Frontal cortex (tissue), 3 donors: ENCODE measurements at regions not wholly inside any gene's neighbourhood (a gene's known extent, or its start where the extent isn't known, plus 50 kb on each side); places are given as distances from the start of the nearest gene placed in this dataset.
"Not testable (repeated sequence)": the region's sequence is repeated elsewhere in the genome, so short reads cannot be mapped to it uniquely, and the experiment has no call there.

Experiments
- DNase-seq, 2 donors: peaks; one replicate each; pipeline ENCODE4 v3.0.0; 2012; ENCODE audit warnings: low spot score in 2 of 2
- FAIRE-seq: peaks from 2 replicates; lab custom pipeline; 2012; peaks lifted over from hg19 to GRCh38; lab: Jason Lieb, UNC
- donor health status: control.
- donor health status: control.
- donor health status: control.

DNA sequence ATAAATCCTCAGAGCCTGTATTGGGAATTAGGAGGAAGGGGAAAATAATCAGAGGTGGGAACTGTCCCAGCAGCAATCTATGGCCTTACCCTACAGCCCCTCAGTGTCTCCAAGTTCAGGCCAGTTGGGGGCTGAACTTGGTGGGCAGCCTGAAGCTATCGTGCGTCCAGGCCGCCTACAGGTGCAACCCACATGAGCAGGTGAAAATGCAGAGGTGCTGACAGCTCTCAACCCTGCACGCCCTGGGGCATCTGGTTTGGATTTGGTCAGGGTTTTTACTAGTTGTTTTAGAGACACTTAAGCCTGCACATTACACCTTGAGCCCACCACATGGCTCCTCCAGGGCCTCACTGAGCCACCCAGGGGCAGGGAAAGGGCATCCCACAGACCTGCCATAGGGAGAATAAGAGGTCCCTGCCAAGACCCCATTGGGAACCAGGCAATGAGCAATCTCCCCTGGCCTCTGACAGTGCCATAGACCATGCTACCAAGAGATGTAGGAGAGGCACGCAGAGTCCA lies 209.5 kb downstream of the FOXD2 start:
- FAIRE-seq = no peak
- no peak for DNase-seq

DNA sequence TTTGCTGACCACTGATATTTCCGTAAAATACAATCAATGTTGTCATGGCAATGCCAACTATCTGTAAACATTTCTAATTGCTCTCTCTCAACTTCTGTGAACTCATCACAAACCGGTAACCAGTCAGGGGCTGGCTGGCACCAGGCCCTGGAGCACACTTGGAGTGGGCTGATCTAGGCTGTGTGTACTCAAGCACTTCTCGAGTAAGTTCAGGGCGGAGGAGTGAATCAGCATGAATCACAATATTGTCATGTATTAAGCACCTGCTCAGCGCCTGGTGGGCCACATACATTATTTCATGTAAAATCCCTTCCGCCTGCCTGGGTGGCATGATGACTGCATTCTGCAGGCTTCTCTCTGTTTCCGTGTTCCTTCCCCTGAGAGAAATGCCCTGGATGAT lies 212.4 kb downstream of the FOXD2 start:
- DNase-seq = no peak
- no peak for FAIRE-seq

DNA sequence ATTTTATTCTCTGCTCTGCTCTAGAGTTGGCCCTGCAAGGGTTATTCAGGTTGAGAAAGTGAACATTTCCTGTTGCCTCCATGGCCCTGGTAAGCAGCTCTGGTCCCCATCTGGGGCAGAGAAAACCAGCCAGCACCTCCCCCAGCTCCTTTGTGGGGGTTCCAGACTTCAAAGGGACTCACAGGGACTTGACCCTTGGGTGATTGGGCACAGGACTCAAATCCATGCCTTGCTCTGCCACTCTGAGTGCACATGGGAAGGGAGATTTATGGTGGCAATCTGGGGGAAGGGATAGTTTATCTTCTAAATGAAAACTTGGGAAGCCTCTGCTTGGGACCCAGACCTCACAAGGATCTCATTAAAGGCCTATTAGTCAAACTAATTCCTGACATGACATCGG lies 212.8 kb downstream of the FOXD2 start:
- DNase-seq = no peak
- no peak for FAIRE-seq

DNA sequence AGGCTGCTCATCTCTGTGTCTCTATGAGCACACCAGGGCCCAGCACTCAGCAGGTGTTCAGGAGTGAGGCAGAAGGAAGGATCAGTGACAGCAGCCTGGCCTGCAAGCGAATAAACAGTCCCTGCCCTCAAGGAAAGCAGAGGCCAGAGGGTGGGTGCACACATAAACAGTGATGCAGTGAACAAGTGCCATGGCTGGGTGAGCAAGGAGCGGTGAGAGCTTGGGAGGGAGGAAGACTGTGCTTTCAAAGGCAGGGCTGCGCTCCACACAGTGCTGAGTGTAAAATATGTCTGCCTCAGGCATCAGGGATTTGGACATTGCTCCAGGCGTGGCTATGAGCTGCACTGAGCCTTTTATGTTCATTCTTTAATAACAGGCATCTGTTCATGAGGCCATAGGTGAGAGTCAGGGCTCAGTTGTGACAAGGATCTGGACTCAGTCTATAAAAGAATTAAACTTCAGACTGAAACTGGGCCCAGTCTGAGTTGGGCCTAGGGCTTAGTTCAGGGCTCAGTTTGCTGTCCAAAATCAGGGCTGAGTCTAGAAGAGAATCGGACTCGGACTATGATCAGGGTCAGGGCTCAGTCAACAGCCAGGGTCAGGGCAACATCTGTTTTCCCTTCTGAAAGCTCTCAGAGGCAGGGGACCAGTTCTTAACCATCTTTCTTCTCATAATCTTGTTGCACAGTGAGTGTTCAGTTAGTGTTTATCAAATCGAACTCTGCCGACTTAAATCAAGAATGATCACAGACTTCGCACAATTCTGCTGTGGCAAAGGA lies 213.7 kb downstream of the FOXD2 start:
- FAIRE-seq = no peak

DNA sequence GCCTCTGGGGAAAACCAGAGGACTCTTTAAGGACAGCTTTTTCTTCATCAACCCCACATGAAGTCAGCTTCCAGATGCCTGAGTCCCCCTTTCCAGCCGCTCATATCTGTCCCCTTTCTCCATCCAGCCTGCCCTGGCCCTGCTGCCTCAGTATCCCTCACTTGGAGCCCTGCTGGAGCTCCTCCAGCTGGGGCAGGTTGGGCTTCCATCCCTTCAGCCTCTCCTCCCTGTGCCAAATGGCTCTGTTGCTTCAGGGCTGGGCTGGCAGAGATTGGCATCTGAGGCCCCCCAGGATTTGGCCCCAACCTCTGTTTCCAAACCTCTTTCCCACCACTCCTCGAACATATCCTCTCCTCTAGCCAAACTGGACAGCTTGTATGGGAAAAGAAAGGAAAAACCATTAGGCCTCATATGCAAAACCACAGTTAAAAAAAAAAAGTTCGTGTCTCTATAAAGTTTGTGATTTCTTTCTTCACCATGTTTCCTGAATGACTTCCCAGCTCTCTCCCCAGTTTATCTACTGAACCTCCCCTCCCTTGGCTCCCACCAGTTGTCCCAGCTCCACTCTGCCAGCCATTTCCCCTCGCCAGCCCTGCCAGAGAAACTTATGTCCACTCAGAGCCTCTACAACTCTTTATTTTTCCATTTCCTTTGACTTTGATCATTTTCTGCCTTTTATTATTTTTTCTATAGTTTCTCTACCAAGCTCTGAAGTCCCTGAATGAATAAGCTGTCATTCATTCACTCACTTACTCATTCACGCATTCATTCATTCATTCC lies 217.9 kb downstream of the FOXD2 start:
- FAIRE-seq = no peak

More for the DNA sequence above, 213.7 kb downstream of the FOXD2 start:
- DNase-seq = no peak

DNA sequence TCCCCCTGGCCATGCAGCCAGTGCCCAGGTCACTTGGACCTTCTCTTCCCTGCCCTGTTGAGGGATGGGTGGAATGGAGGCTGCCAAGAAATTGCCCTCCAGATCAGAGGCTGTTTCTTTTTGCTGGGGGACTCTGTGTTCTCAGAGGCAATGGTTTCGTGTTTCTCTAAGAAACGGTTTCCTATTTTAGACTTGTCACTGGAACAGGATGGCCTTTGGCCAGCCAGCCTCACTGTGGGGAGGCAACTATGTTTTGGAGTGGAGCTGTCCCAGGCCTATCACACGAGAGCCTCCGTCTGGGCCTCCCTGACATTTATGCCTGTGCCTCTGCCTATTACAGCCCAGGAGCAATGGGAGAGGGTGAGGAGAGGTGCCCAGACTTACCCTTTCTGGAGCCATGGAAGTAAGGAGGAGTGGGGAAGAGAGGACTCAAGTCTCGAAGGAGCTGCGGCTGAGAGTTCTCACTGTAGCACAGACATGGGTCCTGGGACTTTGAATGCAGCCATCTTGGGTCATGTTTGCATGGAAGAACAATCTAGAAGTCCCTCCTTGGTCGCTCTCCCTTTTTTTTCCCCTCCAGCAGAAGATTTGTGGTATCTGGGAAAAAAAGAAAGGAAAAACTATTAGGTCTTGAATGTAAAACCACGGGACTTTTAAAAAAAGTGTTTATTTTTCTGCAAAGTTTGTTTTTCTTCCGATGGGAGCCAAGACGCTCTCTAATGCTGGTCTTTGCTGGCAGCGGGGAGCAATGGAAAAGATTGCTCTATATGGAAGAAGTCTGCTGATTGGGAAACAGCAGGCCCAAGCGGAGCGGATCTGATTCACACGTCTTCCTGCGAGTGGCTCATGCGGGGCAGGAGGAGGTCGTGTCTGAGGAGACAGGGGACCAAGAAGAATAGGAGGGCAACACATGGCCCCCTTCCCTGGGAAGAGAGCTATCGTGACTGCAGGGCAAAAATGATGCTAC lies 219.2 kb downstream of the FOXD2 start:
- no peak for DNase-seq
- no peak for FAIRE-seq

More for the DNA sequence above, 217.9 kb downstream of the FOXD2 start:
- DNase-seq = no peak

DNA sequence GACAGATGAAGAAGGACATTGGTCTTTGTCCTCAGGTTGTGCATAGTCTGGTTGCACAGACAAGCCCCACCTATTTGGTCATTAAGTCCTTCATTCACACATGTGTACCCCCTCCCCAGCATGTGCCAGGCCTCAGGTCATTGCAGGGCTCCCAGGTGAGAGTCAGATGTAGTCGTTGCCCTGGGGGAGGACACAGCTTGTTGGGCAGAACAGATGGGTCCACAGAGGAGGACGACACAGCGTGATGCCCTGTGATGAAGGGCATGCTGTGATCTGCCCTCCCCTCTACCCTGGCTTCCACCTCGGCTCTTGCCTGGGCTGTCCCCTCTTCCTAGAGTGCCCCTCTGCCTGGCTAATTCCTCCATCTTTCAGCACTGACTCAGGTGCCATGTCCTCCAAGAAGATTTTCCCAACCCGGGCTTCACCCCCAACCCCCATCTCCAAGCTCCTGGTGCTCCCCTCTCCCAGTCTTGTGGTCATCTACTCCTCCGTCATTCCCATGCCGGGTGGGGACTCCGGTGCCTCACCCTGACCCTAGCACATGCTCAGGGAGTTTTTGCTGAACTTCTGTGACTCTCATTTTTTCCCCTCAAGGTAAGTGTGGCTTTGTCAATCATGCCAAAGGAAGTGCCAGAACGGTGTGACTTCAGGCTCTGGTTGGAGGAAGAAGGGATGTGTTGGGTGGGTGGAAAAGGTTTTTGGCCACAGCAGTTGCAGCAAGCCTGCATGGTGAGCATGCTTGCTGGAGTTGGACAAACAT lies 220.5 kb downstream of the FOXD2 start:
- no peak for FAIRE-seq
- no peak for DNase-seq

DNA sequence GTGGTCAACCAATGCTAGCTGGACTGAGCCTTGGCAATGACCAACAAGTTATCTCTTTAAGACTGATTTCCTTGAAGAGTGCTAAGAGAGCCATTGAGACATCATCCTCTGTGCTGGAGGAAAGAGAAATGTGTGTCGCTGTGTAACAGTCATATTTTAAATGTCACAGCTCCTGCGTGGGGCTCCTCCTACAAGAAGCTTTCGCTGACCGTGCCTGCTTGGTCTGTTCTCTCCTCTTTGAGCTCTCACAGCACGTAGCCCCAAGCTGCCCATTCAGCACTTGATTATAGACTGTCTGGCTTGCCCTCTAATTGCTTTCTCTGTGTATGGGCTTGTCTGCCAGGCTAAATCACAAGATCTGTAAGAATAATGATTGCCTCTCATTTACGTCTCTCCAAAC lies 221.3 kb downstream of the FOXD2 start:
- DNase-seq (no peak), FAIRE-seq (no peak)

DNA sequence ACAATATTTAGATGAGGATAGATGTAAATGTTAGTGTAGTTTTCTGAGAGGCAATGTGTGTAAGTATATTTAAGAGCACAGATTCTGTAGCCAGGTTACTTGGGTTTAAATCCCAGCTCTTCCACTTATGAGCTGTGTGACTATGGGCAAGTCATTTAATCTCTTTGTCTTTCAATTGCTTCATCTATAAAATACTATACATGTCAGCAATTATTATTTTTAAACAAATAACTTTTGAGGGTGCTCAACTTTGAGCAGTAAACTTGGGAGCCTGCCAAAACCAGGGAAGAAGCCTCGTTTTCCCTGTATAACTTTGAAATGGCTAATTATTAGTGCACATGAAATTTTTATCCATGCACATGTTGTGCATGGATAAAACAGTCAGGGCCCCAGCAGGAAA lies 222.8 kb downstream of the FOXD2 start:
- no peak for DNase-seq
- no peak for FAIRE-seq

DNA sequence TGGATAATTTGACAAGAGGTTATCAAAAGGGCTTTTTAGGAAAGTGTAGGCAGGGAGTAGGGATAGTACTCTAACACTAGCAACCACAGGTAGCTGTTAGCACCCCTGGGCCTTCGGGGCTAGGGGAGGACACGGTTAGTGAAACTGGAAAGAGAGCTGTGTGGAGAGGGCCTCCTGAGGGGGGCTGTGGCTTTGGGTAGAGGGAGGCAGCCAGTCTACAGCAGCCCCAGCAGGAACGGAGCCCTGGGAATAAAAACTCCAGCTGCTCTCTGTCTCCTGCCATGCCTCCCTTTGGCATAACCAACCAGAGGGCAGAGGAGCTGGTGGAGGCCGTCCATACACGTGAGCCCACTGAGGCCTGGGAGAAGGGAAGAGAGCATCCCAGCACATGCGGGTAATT lies 223.2 kb downstream of the FOXD2 start:
- DNase-seq (no peak), FAIRE-seq (no peak)

DNA sequence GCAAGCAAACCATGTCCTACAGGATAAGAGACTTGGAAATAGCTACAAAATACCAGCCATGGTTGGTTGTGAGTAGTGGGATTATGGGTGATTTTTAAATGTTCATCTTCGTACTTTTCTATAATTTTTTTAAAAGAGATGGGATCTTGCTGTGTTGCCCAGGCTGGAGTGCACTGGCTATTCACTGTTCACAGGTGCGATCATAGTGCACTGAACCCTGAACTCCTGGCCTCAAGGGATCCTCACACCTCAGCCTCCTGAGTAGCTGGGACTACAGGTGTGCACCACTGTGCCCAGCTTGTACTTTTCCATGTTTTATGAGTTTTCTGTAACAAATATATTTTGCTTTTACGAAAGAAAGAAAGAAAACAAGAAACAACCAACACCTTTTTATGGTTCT lies 224.2 kb downstream of the FOXD2 start:
- FAIRE-seq = no peak
- no peak for DNase-seq

DNA sequence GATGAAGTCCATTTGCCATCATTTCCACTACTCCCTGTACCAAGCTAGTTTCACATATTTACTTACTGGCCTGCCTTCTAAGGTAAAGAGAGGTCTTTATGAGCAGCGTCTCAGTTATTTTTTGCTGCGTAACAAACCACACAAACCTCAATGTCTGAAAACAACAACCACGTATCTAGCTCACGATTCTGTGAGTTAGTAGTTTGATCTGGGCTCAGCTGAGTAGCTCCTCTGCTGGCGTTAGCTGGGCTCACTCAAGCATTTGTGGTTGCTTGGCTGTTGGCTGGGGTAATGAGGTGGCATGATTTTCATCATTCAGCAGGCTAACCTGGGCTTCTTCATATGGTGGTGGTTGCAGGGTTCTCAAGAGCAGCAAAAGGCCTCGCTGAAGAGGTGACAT lies 225.4 kb downstream of the FOXD2 start:
- no peak for FAIRE-seq
- DNase-seq = no peak

DNA sequence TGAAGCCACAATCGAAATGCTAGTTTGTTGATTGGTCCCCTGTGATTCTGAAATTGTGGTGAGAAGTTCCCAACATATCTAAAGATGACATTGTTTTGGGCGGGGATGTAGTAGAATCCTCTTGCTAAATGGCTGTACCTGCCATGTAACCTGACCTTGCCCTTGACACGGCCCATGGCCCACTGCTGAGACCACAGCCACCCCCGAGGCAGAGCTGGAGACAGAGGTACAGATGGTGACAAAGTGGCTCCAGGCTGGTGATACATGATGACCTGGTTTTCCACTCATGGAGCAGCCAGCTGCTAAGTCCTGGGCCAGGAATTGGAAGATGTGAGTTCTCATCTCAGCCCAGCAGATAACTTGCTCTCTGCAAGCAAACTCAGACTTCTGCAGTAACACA lies 226.5 kb downstream of the FOXD2 start:
- no peak for DNase-seq
- FAIRE-seq = no peak

DNA sequence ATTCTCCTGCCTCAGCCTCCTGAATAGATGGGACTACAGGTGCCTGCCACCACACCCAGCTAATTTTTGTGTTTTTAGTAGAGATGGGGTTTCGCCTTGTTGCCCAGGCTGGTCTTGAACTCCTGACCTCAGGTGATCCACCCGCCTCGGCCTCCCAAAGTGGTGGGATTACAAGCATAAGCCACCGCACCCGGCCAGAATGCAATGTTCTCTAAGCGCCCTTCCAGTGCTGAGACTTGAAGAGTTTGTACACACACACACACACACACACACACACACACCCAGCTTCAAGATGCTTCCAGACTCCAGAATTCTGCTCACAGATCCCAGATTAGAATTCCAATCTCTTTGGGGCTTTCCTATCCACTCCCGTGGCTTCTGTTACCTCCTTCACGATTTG lies 227.1 kb downstream of the FOXD2 start:
- DNase-seq, FAIRE-seq: not testable (repeated sequence)

DNA sequence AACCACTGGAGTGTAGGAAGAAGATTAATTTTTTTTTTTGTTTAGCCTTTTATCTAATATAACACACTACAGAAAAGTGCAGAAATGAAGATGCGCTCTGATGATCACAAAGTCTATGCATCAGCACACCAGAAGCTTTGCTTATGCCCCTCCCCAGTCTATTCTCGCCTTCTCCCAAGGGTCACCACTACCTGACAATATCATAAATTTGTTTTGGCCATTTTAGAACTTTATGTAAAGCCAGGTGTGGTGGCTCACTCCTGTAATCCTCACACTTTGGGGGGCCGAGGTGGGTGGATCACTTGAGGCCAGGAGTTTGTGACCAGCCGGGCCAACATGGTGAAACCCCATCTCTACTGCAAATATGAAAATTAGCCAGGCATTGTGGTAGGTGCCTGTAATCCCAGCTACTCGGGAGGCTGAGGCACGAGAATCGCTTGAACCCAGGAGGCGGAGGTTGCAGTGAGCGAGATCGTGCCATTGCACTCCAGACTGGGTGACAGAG lies 231.3 kb downstream of the FOXD2 start:
- DNase-seq (no peak), FAIRE-seq (no peak)

DNA sequence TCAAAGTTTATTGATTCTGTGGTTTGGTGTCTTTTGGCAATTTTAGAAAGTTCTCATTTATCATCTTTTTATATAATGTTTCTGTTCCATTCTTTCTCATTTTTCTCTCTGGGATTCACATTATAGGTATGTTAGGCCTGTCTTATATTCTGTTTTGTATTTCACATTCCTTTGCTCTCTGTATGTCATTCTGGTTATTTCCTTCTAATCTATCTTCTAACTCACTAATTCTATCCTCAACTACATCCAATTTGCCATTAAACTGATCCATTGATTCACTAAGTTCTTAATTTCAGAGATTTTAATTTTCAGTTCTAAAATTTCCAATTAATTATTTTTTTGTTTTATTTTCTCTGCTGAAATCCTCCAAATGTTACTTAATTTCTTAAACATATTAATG lies 234.8 kb downstream of the FOXD2 start:
- DNase-seq = no peak
- FAIRE-seq = no peak

DNA sequence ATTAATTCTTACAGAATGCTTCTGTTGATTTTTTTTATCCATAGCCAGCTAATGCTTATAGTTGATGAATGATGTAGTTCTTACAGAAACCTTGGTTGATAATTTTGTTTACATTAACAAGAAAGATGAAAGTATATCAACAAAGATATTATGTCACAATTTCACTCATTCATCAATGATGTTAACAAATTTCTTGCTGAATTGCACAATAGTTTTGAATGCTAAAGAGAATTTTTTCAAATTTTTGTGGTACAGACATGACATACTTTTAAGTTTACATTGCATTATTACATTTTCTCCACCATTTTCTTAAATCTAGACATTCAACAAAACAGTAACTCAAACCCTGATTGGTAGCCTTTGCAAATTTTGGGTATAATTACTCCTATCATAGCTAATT lies 236.3 kb downstream of the FOXD2 start:
- no peak for FAIRE-seq
- DNase-seq = no peak

DNA sequence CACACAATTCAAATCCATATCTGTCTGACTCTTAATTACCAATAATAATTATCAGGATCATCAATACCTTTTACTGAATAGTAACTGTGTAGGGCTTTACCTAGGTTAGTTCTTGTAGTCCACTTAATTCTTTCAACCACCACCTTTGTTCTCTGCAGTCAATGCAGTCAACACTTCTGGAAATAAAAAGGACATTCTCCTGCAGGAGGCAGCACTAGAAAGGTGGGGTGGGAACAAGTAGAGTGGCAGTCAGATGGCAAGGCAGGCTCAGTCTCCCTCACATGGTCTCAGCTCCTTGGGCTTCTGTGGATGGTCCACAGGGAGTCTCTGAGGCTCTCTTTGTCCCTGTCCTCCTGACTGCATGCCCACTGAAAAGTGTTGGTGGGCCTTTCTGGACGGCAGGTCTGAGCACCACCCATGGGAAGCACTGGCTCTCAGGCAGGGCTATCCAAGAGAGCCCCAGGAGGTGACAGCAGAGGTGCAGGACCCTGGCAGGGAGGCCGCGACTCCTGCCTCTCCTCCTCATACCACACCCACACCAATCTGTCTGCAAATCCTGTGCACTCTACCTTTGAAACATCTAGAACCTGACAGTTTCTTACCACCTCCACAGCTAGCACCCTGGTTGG lies 237.3 kb downstream of the FOXD2 start:
- FAIRE-seq = no peak
- DNase-seq = no peak

DNA sequence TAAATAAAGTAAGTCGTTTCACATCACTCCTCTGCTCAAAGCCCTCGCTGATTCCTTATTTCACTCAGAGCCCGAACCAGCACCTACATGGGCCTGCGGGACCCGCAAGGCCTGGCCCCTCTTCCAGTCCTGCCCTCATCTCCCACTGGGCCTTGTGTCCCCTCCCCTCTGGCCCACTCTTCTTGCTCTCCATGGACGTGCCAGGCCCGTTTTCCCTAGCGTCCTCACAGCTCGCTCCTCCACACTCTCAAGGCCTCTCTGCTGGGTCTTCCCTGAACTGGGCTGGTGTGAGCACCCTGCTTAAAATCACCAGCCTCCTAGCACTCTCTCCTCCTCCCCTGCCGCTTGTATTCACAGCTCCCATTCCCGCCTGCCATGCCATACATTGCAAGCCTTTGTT lies 237.9 kb downstream of the FOXD2 start:
- FAIRE-seq (no peak), DNase-seq (no peak)
